CD14-positive monocyte (primary cell): ENCODE measurements at regions not wholly inside any gene's neighbourhood (a gene's known extent, or its start where the extent isn't known, plus 50 kb on each side); places are given as distances from the start of the nearest gene placed in this dataset.
A peak's percentile ranks its signal among the peaks of the same experiment; 100 is the strongest.

Experiments used
- DNase-seq, 3 donors: peaks; one replicate each; pipeline ENCODE4 v3.0.0-alpha.2; 2011 to 2022
- H2AFZ ChIP-seq: 2 replicates; pipeline ENCODE4 v1.6.0; 2012; ENCODE audit warnings: mild to moderate bottlenecking, low read depth, low read length, inconsistent platforms; ENCODE audit not compliant: insufficient read depth, poor library complexity, severe bottlenecking
- H3K27ac ChIP-seq, 2 donors: 1 replicate in 1 of 2; 2 replicates in 1 of 2; pipeline ENCODE4 v1.5.1; 2012 to 2013; ENCODE audit warnings: low read length in 2 of 2, control low read depth in 1 of 2, inconsistent platforms in 1 of 2, low read depth in 1 of 2, mild to moderate bottlenecking in 1 of 2
- H3K27me3 ChIP-seq, 2 donors: one replicate each; pipeline versions ENCODE4 v1.6.0 to v1.6.1; 2011 to 2013; ENCODE audit warnings: low read length in 2 of 2; ENCODE audit not compliant: control insufficient read depth in 2 of 2, insufficient read depth in 2 of 2
- H3K36me3 ChIP-seq, 2 donors: replicated peaks in 1 of 2; 1 replicate in 1 of 2; 2 replicates in 1 of 2; pipeline versions ENCODE4 v1.5.1 to v1.6.1; 2012 to 2013; ENCODE audit warnings: low read length in 2 of 2, control low read depth in 1 of 2, inconsistent platforms in 1 of 2, mild to moderate bottlenecking in 1 of 2; ENCODE audit not compliant: insufficient read depth in 2 of 2, control insufficient read depth in 1 of 2
- H3K4me1 ChIP-seq, 2 donors: 1 replicate in 1 of 2; 2 replicates in 1 of 2; pipeline versions ENCODE4 v1.5.1 to v1.6.1; 2012 to 2013; ENCODE audit warnings: low read length in 2 of 2, control low read depth in 1 of 2, inconsistent platforms in 1 of 2, mild to moderate bottlenecking in 1 of 2, moderate library complexity in 1 of 2; ENCODE audit not compliant: insufficient read depth in 2 of 2, control insufficient read depth in 1 of 2
- H3K4me2 ChIP-seq: replicated peaks from 2 replicates; pipeline ENCODE3; 2012; ENCODE audit warnings: low read length, moderate library complexity, mild to moderate bottlenecking; ENCODE audit not compliant: poor library complexity, severe bottlenecking; ENCODE audit errors: extremely low read depth
- H3K4me3 ChIP-seq, 3 experiments: fragments of 200-600 bp in 1 of 3; sonication (generic) in 1 of 3; replicated peaks in 1 of 3; 1 replicate in 2 of 3; 2 replicates in 1 of 3; pipeline ENCODE4 v1.5.1; 2011 to 2013; ENCODE audit warnings: low read length in 3 of 3, mild to moderate bottlenecking in 3 of 3, control low read depth in 2 of 3, low read depth in 2 of 3, inconsistent platforms in 1 of 3, moderate library complexity in 1 of 3
- H3K79me2 ChIP-seq: 2 replicates; pipeline ENCODE4 v1.6.0; 2012; ENCODE audit warnings: mild to moderate bottlenecking, control low read depth, inconsistent platforms, low read length, moderate library complexity; ENCODE audit not compliant: insufficient read depth
- H3K9ac ChIP-seq: 2 replicates; pipeline ENCODE4 v1.6.0; 2017; ENCODE audit warnings: low read length, mild to moderate bottlenecking; ENCODE audit not compliant: insufficient read depth, poor library complexity, severe bottlenecking
- H3K9me3 ChIP-seq, 2 donors: replicated peaks in 1 of 2; 1 replicate in 1 of 2; 2 replicates in 1 of 2; pipeline versions ENCODE4 v1.5.1 to v1.6.1; 2012 to 2013; ENCODE audit warnings: low read length in 2 of 2, control low read depth in 1 of 2; ENCODE audit not compliant: control insufficient read depth in 1 of 2, insufficient read depth in 1 of 2
- H4K20me1 ChIP-seq: 2 replicates; pipeline ENCODE4 v1.6.0; 2012; ENCODE audit warnings: mild to moderate bottlenecking, low read length, control low read depth, moderate library complexity; ENCODE audit not compliant: insufficient read depth
- H3K27ac Mint-ChIP-seq, 7 donors: one replicate each; pipeline ENCODE4 v1.8.0; 2020; ENCODE audit warnings: mild to moderate bottlenecking in 7 of 7, mixed read lengths in 7 of 7, moderate library complexity in 6 of 7, inconsistent platforms in 2 of 7
- H3K27me3 Mint-ChIP-seq, 3 donors: one replicate each; pipeline ENCODE4 v1.8.0; 2021 to 2022; ENCODE audit warnings: low read depth in 3 of 3, mild to moderate bottlenecking in 3 of 3, mixed read lengths in 3 of 3, moderate library complexity in 3 of 3, inconsistent platforms in 1 of 3
- H3K36me3 Mint-ChIP-seq, 2 donors: one replicate each; pipeline ENCODE4 v1.8.0; 2020; ENCODE audit warnings: mixed read lengths in 2 of 2, inconsistent platforms in 1 of 2, mild to moderate bottlenecking in 1 of 2
- H3K4me1 Mint-ChIP-seq: one replicate; pipeline ENCODE4 v1.8.0; 2020; ENCODE audit warnings: mild to moderate bottlenecking, mixed read lengths
- H3K4me3 Mint-ChIP-seq, 2 donors: one replicate each; pipeline ENCODE4 v1.8.0; 2020; ENCODE audit warnings: mild to moderate bottlenecking in 2 of 2, mixed read lengths in 2 of 2, moderate library complexity in 1 of 2
- H3K9me3 Mint-ChIP-seq, 7 donors: one replicate each; pipeline ENCODE4 v1.8.0; 2020 to 2022; ENCODE audit warnings: mixed read lengths in 7 of 7, mild to moderate bottlenecking in 6 of 7, moderate library complexity in 6 of 7, inconsistent platforms in 2 of 7
- WGBS: methylation state at CpG from one replicate; pipeline ENCODE4 v1.1.5; 2013; ENCODE audit warnings: missing lambda C conversion rate; ENCODE audit not compliant: insufficient coverage; 5-methylcytosine and 5-hydroxymethylcytosine counted together
- intact Hi-C, 2 donors: fragments of 100-400 bp; cut with micrococcal nuclease; formaldehyde crosslinking; loops; one replicate each; pipeline versions ENCODE4 v1.15.0 to v1.15.1; 2023
- TF ChIP-seq, protein P1 (sequence below): fragments of 200-600 bp; IDR thresholded peaks from one replicate; pipeline ENCODE4 v1.8.0; 2022; ENCODE audit warnings: antibody characterized with exemption, mild to moderate bottlenecking

DNA sequence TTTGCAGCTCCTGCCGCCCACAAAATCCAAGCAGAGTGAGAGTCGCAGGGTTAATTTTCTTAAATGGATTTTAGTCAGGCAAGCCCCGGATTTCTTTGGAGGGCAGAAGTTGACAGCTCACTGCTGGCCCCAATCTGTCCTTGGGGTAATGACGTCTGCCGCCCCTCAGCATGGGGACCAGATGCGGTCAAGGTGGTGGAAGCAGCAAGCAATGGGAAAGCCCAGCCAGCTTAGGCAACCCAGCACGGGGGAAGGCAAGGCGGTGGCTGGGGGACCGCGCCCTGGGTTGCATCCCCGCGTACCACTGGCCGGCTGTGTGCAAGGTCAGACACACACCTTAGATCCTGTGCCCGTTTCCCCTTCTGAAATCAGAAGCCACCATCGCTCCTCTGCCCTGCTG, 321.7 kb downstream of the C16orf95 start:
- H3K4me3 ChIP-seq, result no peak overlapping the region
- Mint-ChIP-seq H3K27ac (no peak overlapping the region), H3K9me3 (peaks cover 0 to 13% (median 0%) of the 10 kb centered on the region in 7 donors), H3K4me1 (peaks cover 22% of the 10 kb centered on the region), H3K36me3 (no peaks in the 10 kb centered on the region), H3K4me3 (no peak overlapping the region), H3K27me3 (peaks cover 7 to 22% (median 10%) of the 10 kb centered on the region in 3 donors)
- H2AFZ ChIP-seq, result no peak overlapping the region
- no peak overlapping the region for H3K27ac ChIP-seq
- H3K36me3 ChIP-seq, result no peaks in the 10 kb centered on the region
- H3K4me2 ChIP-seq, result no peak overlapping the region
- no peaks in the 10 kb centered on the region for H4K20me1 ChIP-seq
- peaks cover 12 to 22% of the 10 kb centered on the region in 2 donors for H3K4me1 ChIP-seq
- no peaks in the 10 kb centered on the region for H3K9me3 ChIP-seq
- 79% methylated on average over 14 of the region's 15 CpGs for WGBS
- intact Hi-C loops, result no loop called here
- TF ChIP-seq, protein P1, sequence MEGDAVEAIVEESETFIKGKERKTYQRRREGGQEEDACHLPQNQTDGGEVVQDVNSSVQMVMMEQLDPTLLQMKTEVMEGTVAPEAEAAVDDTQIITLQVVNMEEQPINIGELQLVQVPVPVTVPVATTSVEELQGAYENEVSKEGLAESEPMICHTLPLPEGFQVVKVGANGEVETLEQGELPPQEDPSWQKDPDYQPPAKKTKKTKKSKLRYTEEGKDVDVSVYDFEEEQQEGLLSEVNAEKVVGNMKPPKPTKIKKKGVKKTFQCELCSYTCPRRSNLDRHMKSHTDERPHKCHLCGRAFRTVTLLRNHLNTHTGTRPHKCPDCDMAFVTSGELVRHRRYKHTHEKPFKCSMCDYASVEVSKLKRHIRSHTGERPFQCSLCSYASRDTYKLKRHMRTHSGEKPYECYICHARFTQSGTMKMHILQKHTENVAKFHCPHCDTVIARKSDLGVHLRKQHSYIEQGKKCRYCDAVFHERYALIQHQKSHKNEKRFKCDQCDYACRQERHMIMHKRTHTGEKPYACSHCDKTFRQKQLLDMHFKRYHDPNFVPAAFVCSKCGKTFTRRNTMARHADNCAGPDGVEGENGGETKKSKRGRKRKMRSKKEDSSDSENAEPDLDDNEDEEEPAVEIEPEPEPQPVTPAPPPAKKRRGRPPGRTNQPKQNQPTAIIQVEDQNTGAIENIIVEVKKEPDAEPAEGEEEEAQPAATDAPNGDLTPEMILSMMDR, result no peak
- no peak overlapping the region for H3K9ac ChIP-seq
- no peaks in the 10 kb centered on the region for H3K27me3 ChIP-seq
- no peaks in the 10 kb centered on the region for H3K79me2 ChIP-seq
- no peak for DNase-seq

GRCh38 chr16:86996081-86996480, 321.1 kb downstream of the C16orf95 start:
- peaks cover 4 to 16% (median 12%) of the 10 kb centered on the region in 3 donors for H3K27me3 Mint-ChIP-seq
- WGBS, result no CpG with 5 or more reads among the region's 10 CpGs

More at GRCh38 chr16:86996081-86996480, 321.1 kb downstream of the C16orf95 start:
- Histone ChIP-seq H2AFZ (no peak overlapping the region), H3K4me1 (peaks cover 12 to 22% of the 10 kb centered on the region in 2 donors), H3K9ac (no peak overlapping the region), H4K20me1 (no peaks in the 10 kb centered on the region), H3K4me3 (no peak overlapping the region), H3K9me3 (no peaks in the 10 kb centered on the region), H3K27ac (no peak overlapping the region), H3K27me3 (no peaks in the 10 kb centered on the region), H3K4me2 (no peak overlapping the region), H3K36me3 (no peaks in the 10 kb centered on the region), H3K79me2 (no peaks in the 10 kb centered on the region)
- H3K4me1 Mint-ChIP-seq, result peaks cover 17% of the 10 kb centered on the region
- TF ChIP-seq, protein P1, result no peak
- peaks cover 0 to 6% (median 0%) of the 10 kb centered on the region in 7 donors for H3K9me3 Mint-ChIP-seq
- H3K36me3 Mint-ChIP-seq, result no peaks in the 10 kb centered on the region
- DNase-seq, result no peak
- peak overlapping the region in 1 of 7 donors; percentile 55 for H3K27ac Mint-ChIP-seq
- intact Hi-C loops, result no loop called here
- no peak overlapping the region for H3K4me3 Mint-ChIP-seq
